IMR-90 (cell line): ENCODE measurements at regions not wholly inside any gene's neighbourhood (a gene's known extent, or its start where the extent isn't known, plus 50 kb on each side); places are given as distances from the start of the nearest gene placed in this dataset.

Experiments used
- ATAC-seq: fragments of 200-7000 bp; cut with Tn5 transposase; 2 replicates; pipeline ENCODE4 v1.9.1; 2020; ENCODE audit warnings: low read depth, mild to moderate bottlenecking, moderate library complexity
- BruUV-seq: library from RNA; stranded (reverse); fragments of 400-500 nt; replicated peaks from 2 replicates; lab custom pipeline; 2021; lab: Mats Ljungman, UMichigan
- CTCF ChIA-PET: fragments of 300-600 bp; formaldehyde crosslinking; extraction: SDS; loops from one replicate; lab custom pipeline; 2021; ENCODE audit warnings: antibody characterized with exemption; lab: Yijun Ruan, JAX
- POLR2A ChIA-PET: fragments of 300-600 bp; sonication (Branson Sonifier 250); formaldehyde crosslinking; loops from one replicate; lab custom pipeline; 2022; ENCODE audit warnings: antibody characterized with exemption; ENCODE audit not compliant: unreplicated experiment; lab: Charles Lee
- DNase-seq: peaks from one replicate; pipeline ENCODE4 v3.0.0; 2013
- H2AFZ ChIP-seq: replicated peaks from 2 replicates; pipeline ENCODE3; 2013; ENCODE audit warnings: low read length, mild to moderate bottlenecking; ENCODE audit not compliant: poor library complexity
- H2AK5ac ChIP-seq: 2 replicates; pipeline ENCODE4 v1.6.1; 2013; ENCODE audit warnings: low read depth, low read length, inconsistent platforms
- H2AK9ac ChIP-seq: replicated peaks from 2 replicates; pipeline ENCODE3; 2013; ENCODE audit warnings: mild to moderate bottlenecking, low read depth, low read length, moderate library complexity; ENCODE audit not compliant: poor library complexity
- H2BK120ac ChIP-seq: 2 replicates; pipeline ENCODE4 v1.6.1; 2013; ENCODE audit warnings: low read depth, low read length, inconsistent platforms
- H2BK15ac ChIP-seq: 3 replicates; pipeline ENCODE4 v1.6.1; 2013; ENCODE audit warnings: low read depth, low read length, inconsistent platforms
- H2BK20ac ChIP-seq: 2 replicates; pipeline ENCODE4 v1.6.1; 2013; ENCODE audit warnings: low read depth, mild to moderate bottlenecking, inconsistent platforms, low read length, moderate library complexity
- H2BK5ac ChIP-seq: 2 replicates; pipeline ENCODE4 v1.6.1; 2013; ENCODE audit warnings: mild to moderate bottlenecking, low read depth, low read length, inconsistent platforms; ENCODE audit not compliant: poor library complexity, severe bottlenecking
- H3K14ac ChIP-seq: replicated peaks from 2 replicates; pipeline ENCODE4 v1.6.1; 2013; ENCODE audit warnings: low read depth, low read length, inconsistent platforms
- H3K18ac ChIP-seq: 2 replicates; pipeline ENCODE4 v1.6.1; 2013; ENCODE audit warnings: low read depth, low read length, control low read depth
- H3K23ac ChIP-seq: 2 replicates; pipeline ENCODE4 v1.6.1; 2013; ENCODE audit warnings: low read depth, low read length, inconsistent platforms
- H3K27ac ChIP-seq: 2 replicates; pipeline ENCODE4 v1.5.1; 2013; ENCODE audit warnings: mild to moderate bottlenecking, control low read depth, low read length; ENCODE audit not compliant: insufficient read depth
- H3K27me3 ChIP-seq: 2 replicates; pipeline ENCODE4 v1.6.1; 2013; ENCODE audit warnings: low read length; ENCODE audit not compliant: control insufficient read depth, insufficient read depth
- H3K36me3 ChIP-seq: 2 replicates; pipeline ENCODE4 v1.6.1; 2013; ENCODE audit warnings: low read length, mixed read lengths; ENCODE audit not compliant: control insufficient read depth, insufficient read depth
- H3K4ac ChIP-seq: 2 replicates; pipeline ENCODE4 v1.6.1; 2013; ENCODE audit warnings: low read depth, low read length, inconsistent platforms
- H3K4me1 ChIP-seq: 2 replicates; pipeline ENCODE4 v1.6.1; 2013; ENCODE audit warnings: low read length, mixed read lengths; ENCODE audit not compliant: control insufficient read depth, insufficient read depth
- H3K4me2 ChIP-seq: 2 replicates; pipeline ENCODE4 v1.6.1; 2013; ENCODE audit warnings: low read depth, mild to moderate bottlenecking, control low read depth, low read length, moderate library complexity
- H3K4me3 ChIP-seq: 2 replicates; pipeline ENCODE4 v1.5.1; 2013; ENCODE audit warnings: low read depth, mild to moderate bottlenecking, control low read depth, low read length, moderate library complexity; ENCODE audit not compliant: insufficient read depth
- H3K56ac ChIP-seq: 2 replicates; pipeline ENCODE4 v1.6.1; 2013; ENCODE audit warnings: low read length, inconsistent platforms; ENCODE audit not compliant: insufficient read depth; ENCODE audit errors: extremely low read depth
- H3K79me1 ChIP-seq, 2 experiments: 2 replicates each; pipeline ENCODE4 v1.6.1; 2013; ENCODE audit warnings: low read length in 2 of 2, inconsistent platforms in 1 of 2, low read depth in 1 of 2
- H3K9ac ChIP-seq: 2 replicates; pipeline ENCODE4 v1.6.1; 2013; ENCODE audit warnings: low read depth, low read length, control low read depth
- H3K9me1 ChIP-seq: 2 replicates; pipeline ENCODE4 v1.6.1; 2013; ENCODE audit warnings: low read length, inconsistent platforms; ENCODE audit not compliant: insufficient read depth
- H3K9me3 ChIP-seq: 2 replicates; pipeline ENCODE4 v1.6.1; 2013; ENCODE audit warnings: low read length; ENCODE audit not compliant: control insufficient read depth, insufficient read depth
- H4K20me1 ChIP-seq: 2 replicates; pipeline ENCODE4 v1.6.1; 2013; ENCODE audit warnings: low read length, inconsistent platforms; ENCODE audit not compliant: insufficient read depth
- H4K5ac ChIP-seq: 2 replicates; pipeline ENCODE4 v1.6.1; 2013; ENCODE audit warnings: mild to moderate bottlenecking, low read depth, low read length, control low read depth
- H4K8ac ChIP-seq, 2 experiments: 2 replicates each; pipeline ENCODE4 v1.6.1; 2013; ENCODE audit warnings: low read depth in 2 of 2, low read length in 2 of 2, control low read depth in 1 of 2, inconsistent platforms in 1 of 2
- H4K91ac ChIP-seq: 2 replicates; pipeline ENCODE4 v1.6.1; 2013; ENCODE audit warnings: low read depth, low read length, inconsistent platforms; ENCODE audit not compliant: insufficient read depth
- BHLHE40 ChIP-seq: fragments of 150-350 bp; IDR thresholded peaks from 2 replicates; pipeline ENCODE4 v1.6.1; 2016; ENCODE audit warnings: mild to moderate bottlenecking, low read depth, low read length
- CEBPB ChIP-seq: IDR thresholded peaks from 2 replicates; pipeline ENCODE4 v1.6.1; 2012; ENCODE audit warnings: low read depth, low read length, improper control_type of control experiment
- MAFK ChIP-seq: IDR thresholded peaks from 2 replicates; pipeline ENCODE4 v1.6.1; 2012; ENCODE audit warnings: low read depth, low read length, improper control_type of control experiment
- MAZ ChIP-seq: IDR thresholded peaks from 2 replicates; pipeline ENCODE4 v1.6.1; 2012; ENCODE audit warnings: low read depth, mild to moderate bottlenecking, low read length, improper control_type of control experiment, moderate library complexity, borderline replicate concordance
- NFE2L2 ChIP-seq: fragments of 150-350 bp; IDR thresholded peaks from 2 replicates; pipeline ENCODE4 v1.6.1; 2016; ENCODE audit warnings: low read depth, mild to moderate bottlenecking, low read length
- POLR2A ChIP-seq: IDR thresholded peaks from 2 replicates; pipeline ENCODE4 v1.6.1; 2012; ENCODE audit warnings: mild to moderate bottlenecking, low read depth, low read length
- RAD21 ChIP-seq: IDR thresholded peaks from 2 replicates; pipeline ENCODE4 v1.6.1; 2012; ENCODE audit warnings: low read length, improper control_type of control experiment
- RFX5 ChIP-seq: IDR thresholded peaks from 2 replicates; pipeline ENCODE4 v1.8.0; 2012; ENCODE audit warnings: low read depth, mild to moderate bottlenecking, low read length, moderate library complexity
- SMC3 ChIP-seq: fragments of 150-350 bp; IDR thresholded peaks from 2 replicates; pipeline ENCODE4 v1.6.1; 2016; ENCODE audit warnings: low read depth, mild to moderate bottlenecking, antibody characterized with exemption, low read length, moderate library complexity
- WGBS, 2 experiments: methylation state at CpG; one replicate each; pipeline versions ENCODE4 v1.1.5 to v1.1.7; 2013; ENCODE audit warnings: missing lambda C conversion rate in 2 of 2; ENCODE audit not compliant: insufficient read length in 1 of 2; ENCODE audit errors: extremely low coverage in 2 of 2; 5-methylcytosine and 5-hydroxymethylcytosine counted together
- dilution Hi-C: fragments of 300-500 bp; cut with HindIII; formaldehyde crosslinking; loops from one replicate; pipeline ENCODE4 v1.14.3; 2018; ENCODE audit warnings: low sequenced_read_pairs; ENCODE audit not compliant: unreplicated experiment
- in situ Hi-C: fragments of 300-500 bp; cut with MboI; formaldehyde crosslinking; loops from 3 replicates; pipeline ENCODE4 v1.14.3; 2019; ENCODE audit warnings: low sequenced_read_pairs, inconsistent platforms, mixed read lengths
- intact Hi-C: fragments of 100-400 bp; cut with micrococcal nuclease; formaldehyde crosslinking; loops from 2 replicates; pipeline ENCODE4 v1.10.0; 2022
- TF ChIP-seq, protein P1 (sequence below): fragments of 150-350 bp; IDR thresholded peaks from 2 replicates; pipeline ENCODE4 v1.6.1; 2016; ENCODE audit warnings: low read depth, mild to moderate bottlenecking, low read length, moderate library complexity, borderline replicate concordance
- TF ChIP-seq, protein P2 (sequence below): fragments of 150-350 bp; IDR thresholded peaks from 2 replicates; pipeline ENCODE4 v1.6.1; 2017; ENCODE audit warnings: mild to moderate bottlenecking, antibody characterized with exemption, low read length, low read depth

DNA sequence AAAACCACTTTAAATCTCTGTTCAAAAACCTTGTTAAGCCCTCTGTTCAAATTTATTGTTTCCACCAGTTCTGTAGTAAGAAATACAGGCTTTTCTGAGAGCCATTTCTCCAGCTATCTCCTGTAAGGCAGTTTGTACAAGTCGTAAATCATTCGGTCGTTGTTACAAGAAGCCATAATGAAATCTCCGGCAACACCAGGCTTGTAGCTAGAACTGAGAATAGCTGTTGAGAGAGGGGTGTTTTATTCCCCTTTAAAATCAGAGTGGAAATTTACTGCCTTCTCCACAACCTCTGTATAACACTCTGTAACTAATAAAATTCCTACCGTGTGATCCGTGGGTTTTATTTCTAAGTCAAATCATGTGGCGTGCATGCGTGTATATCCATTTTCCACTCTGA, 335.8 kb upstream of the KAZN start:
- Histone ChIP-seq H2BK15ac (no peak overlapping the region), H3K18ac (no peak overlapping the region), H3K4ac (no peak overlapping the region), H2AK9ac (no peak overlapping the region), H2BK120ac (no peak overlapping the region), H2BK5ac (no peak overlapping the region), H3K9me1 (no peaks in the 10 kb centered on the region), H3K14ac (no peak overlapping the region), H2BK20ac (no peak overlapping the region), H4K8ac (no peak overlapping the region), H3K9me3 (peaks cover 7% of the 10 kb centered on the region), H3K56ac (no peak overlapping the region), H2AFZ (no peak overlapping the region), H4K91ac (no peak overlapping the region), H3K4me2 (no peak overlapping the region), H3K9ac (no peak overlapping the region), H4K20me1 (no peaks in the 10 kb centered on the region), H3K4me3 (no peak overlapping the region), H2AK5ac (no peak overlapping the region), H3K27ac (no peak overlapping the region), H3K4me1 (no peaks in the 10 kb centered on the region), H3K36me3 (no peaks in the 10 kb centered on the region), H3K79me1 (no peaks in the 10 kb centered on the region), H3K23ac (no peak overlapping the region), H4K5ac (no peak overlapping the region), H3K27me3 (no peaks in the 10 kb centered on the region; the same call in 1 of the 2 replicates)
- TF ChIP-seq NFE2L2 (no peak), MAFK (no peak), BHLHE40 (no peak), RAD21 (no peak), SMC3 (no peak), MAZ (no peak), POLR2A (no peak), RFX5 (no peak), CEBPB (no peak)
- TF ChIP-seq, protein P1, sequence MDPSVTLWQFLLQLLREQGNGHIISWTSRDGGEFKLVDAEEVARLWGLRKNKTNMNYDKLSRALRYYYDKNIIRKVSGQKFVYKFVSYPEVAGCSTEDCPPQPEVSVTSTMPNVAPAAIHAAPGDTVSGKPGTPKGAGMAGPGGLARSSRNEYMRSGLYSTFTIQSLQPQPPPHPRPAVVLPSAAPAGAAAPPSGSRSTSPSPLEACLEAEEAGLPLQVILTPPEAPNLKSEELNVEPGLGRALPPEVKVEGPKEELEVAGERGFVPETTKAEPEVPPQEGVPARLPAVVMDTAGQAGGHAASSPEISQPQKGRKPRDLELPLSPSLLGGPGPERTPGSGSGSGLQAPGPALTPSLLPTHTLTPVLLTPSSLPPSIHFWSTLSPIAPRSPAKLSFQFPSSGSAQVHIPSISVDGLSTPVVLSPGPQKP: no peak
- TF ChIP-seq, protein P2, sequence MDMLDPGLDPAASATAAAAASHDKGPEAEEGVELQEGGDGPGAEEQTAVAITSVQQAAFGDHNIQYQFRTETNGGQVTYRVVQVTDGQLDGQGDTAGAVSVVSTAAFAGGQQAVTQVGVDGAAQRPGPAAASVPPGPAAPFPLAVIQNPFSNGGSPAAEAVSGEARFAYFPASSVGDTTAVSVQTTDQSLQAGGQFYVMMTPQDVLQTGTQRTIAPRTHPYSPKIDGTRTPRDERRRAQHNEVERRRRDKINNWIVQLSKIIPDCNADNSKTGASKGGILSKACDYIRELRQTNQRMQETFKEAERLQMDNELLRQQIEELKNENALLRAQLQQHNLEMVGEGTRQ: no peak
- POLR2A ChIA-PET: no interaction called here
- intact Hi-C loops (no loop called here), in situ Hi-C loops (no loop called here), dilution Hi-C loops (no loop called here)
- BruUV-seq: no TSS peak
- WGBS, 2 experiments: no CpG with 5 or more reads among the region's 8 CpGs
- ATAC-seq (no peak), DNase-seq (no peak)
- CTCF ChIA-PET: no interaction called here
